ENCODE measurements at regions not wholly inside any gene's neighbourhood (a gene's known extent, or its start where the extent isn't known, plus 50 kb on each side); places are given as distances from the start of the nearest gene placed in this dataset.

- Histone ChIP-seq H3K4me1 (ENCODE audit: control insufficient read depth in 2 of 2, insufficient read depth in 2 of 2, low read length in 2 of 2) (no peaks in the 10 kb centered on the region), H3K9me3 (ENCODE audit: control insufficient read depth in 2 of 3, low read length in 3 of 3) (no peaks in the 10 kb centered on the region), H3K27me3 (ENCODE audit: control insufficient read depth in 2 of 2, insufficient read depth in 2 of 2, low read length in 2 of 2) (no peaks in the 10 kb centered on the region), H3K36me3 (ENCODE audit: control insufficient read depth in 2 of 3, insufficient read depth in 3 of 3, low read length in 3 of 3) (no peaks in the 10 kb centered on the region), H3K27ac (ENCODE audit: low read depth, low read length) (no peak overlapping the region), H3K4me3 (ENCODE audit: low read length) (no peak overlapping the region)
- H3K4me1 Mint-ChIP-seq: no peaks in the 10 kb centered on the region
- CTCF ChIA-PET: interaction anchor here (0.7 kb wide), 1 partner anchor 387 kb away, joined by 3 read pairs; no protein-coding TSS in a partner anchor
- peaks cover 0 to 4% (median 0%) of the 10 kb centered on the region in 11 donors for H3K9me3 Mint-ChIP-seq
- H3K4me3 Mint-ChIP-seq: no peak overlapping the region
- H3K27me3 Mint-ChIP-seq: peaks cover 0 to 4% (median 4%) of the 10 kb centered on the region in 5 donors
- ATAC-seq (no peak), DNase-seq (no peak)
- intact Hi-C loops (cut with micrococcal nuclease): loop anchor here (2.0 to 10.0 kb wide), 3 partner anchors 141 to 379 kb away; no protein-coding TSS in a partner anchor
- no peaks in the 10 kb centered on the region for H3K36me3 Mint-ChIP-seq
- POLR2A ChIA-PET: interaction anchor here (0.5 kb wide), 1 partner anchor 1174 kb away, joined by 3 read pairs; no protein-coding TSS in a partner anchor
- no peak overlapping the region for H3K27ac Mint-ChIP-seq
These were observed 145.5 kb downstream of the AXIN2 start for GRCh38 chr17:65415991-65416390.

- no peak overlapping the region for H3K4me3 ChIP-seq (ENCODE audit: low read length)
- no peaks in the 10 kb centered on the region for H3K4me1 ChIP-seq (ENCODE audit: control insufficient read depth in 2 of 2, insufficient read depth in 2 of 2, low read length in 2 of 2)
- CTCF ChIA-PET: no interaction called here
- no peak for DNase-seq
- no peak overlapping the region for H3K27ac ChIP-seq (ENCODE audit: low read depth, low read length)
- no peaks in the 10 kb centered on the region for H3K9me3 ChIP-seq (ENCODE audit: control insufficient read depth in 2 of 3, low read length in 3 of 3)
- no peak overlapping the region for H3K4me3 Mint-ChIP-seq
- no peaks in the 10 kb centered on the region for H3K27me3 ChIP-seq (ENCODE audit: control insufficient read depth in 2 of 2, insufficient read depth in 2 of 2, low read length in 2 of 2)
- ATAC-seq: no peak
- H3K4me1 Mint-ChIP-seq: no peaks in the 10 kb centered on the region
- H3K36me3 Mint-ChIP-seq: no peaks in the 10 kb centered on the region
- POLR2A ChIA-PET: no interaction called here
- peaks cover 0 to 4% (median 0%) of the 10 kb centered on the region in 11 donors for H3K9me3 Mint-ChIP-seq
- intact Hi-C loops (cut with micrococcal nuclease): loop anchor here in 1 of 2 donors (10.0 kb wide), 1 partner anchor 381 kb away; no protein-coding TSS in a partner anchor
- H3K36me3 ChIP-seq (ENCODE audit: control insufficient read depth in 2 of 3, insufficient read depth in 3 of 3, low read length in 3 of 3): no peaks in the 10 kb centered on the region
- H3K27me3 Mint-ChIP-seq: peaks cover 0 to 9% (median 4%) of the 10 kb centered on the region in 5 donors
- peak overlapping the region in 1 of 9 donors; percentile 6 for H3K27ac Mint-ChIP-seq
These were observed 148.1 kb downstream of the AXIN2 start for GRCh38 chr17:65413390-65413789.

- ATAC-seq (no peak), DNase-seq (no peak)
- Histone ChIP-seq H3K27me3 (ENCODE audit: control insufficient read depth in 2 of 2, insufficient read depth in 2 of 2, low read length in 2 of 2) (no peaks in the 10 kb centered on the region), H3K36me3 (ENCODE audit: control insufficient read depth in 2 of 3, insufficient read depth in 3 of 3, low read length in 3 of 3) (no peaks in the 10 kb centered on the region), H3K27ac (ENCODE audit: low read depth, low read length) (no peak overlapping the region), H3K4me3 (ENCODE audit: low read length) (no peak overlapping the region), H3K4me1 (ENCODE audit: control insufficient read depth in 2 of 2, insufficient read depth in 2 of 2, low read length in 2 of 2) (no peaks in the 10 kb centered on the region), H3K9me3 (ENCODE audit: control insufficient read depth in 2 of 3, low read length in 3 of 3) (no peaks in the 10 kb centered on the region)
- no peaks in the 10 kb centered on the region for H3K4me1 Mint-ChIP-seq
- ChIA-PET CTCF (no interaction called here), POLR2A (no interaction called here)
- H3K36me3 Mint-ChIP-seq: no peaks in the 10 kb centered on the region
- intact Hi-C loops (cut with micrococcal nuclease): no loop called here
- H3K27me3 Mint-ChIP-seq: peaks cover 0 to 9% (median 0%) of the 10 kb centered on the region in 5 donors
- H3K4me3 Mint-ChIP-seq: no peak overlapping the region
- H3K27ac Mint-ChIP-seq: no peak overlapping the region
- peaks cover 0 to 4% (median 0%) of the 10 kb centered on the region in 11 donors for H3K9me3 Mint-ChIP-seq
These were observed 152.1 kb downstream of the AXIN2 start for GRCh38 chr17:65409381-65409780.

- ATAC-seq (no peak), DNase-seq (no peak)
- no peak overlapping the region for H3K4me3 Mint-ChIP-seq
- POLR2A ChIA-PET: no interaction called here
- H3K36me3 Mint-ChIP-seq: no peaks in the 10 kb centered on the region
- Histone ChIP-seq H3K4me3 (ENCODE audit: low read length) (no peak overlapping the region), H3K27me3 (ENCODE audit: control insufficient read depth in 2 of 2, insufficient read depth in 2 of 2, low read length in 2 of 2) (no peaks in the 10 kb centered on the region), H3K27ac (ENCODE audit: low read depth, low read length) (no peak overlapping the region), H3K36me3 (ENCODE audit: control insufficient read depth in 2 of 3, insufficient read depth in 3 of 3, low read length in 3 of 3) (no peaks in the 10 kb centered on the region), H3K4me1 (ENCODE audit: control insufficient read depth in 2 of 2, insufficient read depth in 2 of 2, low read length in 2 of 2) (no peaks in the 10 kb centered on the region), H3K9me3 (ENCODE audit: control insufficient read depth in 2 of 3, low read length in 3 of 3) (no peaks in the 10 kb centered on the region)
- peaks cover 0 to 4% (median 0%) of the 10 kb centered on the region in 11 donors for H3K9me3 Mint-ChIP-seq
- intact Hi-C loops (cut with micrococcal nuclease): no loop called here
- CTCF ChIA-PET: no interaction called here
- H3K27ac Mint-ChIP-seq: no peak overlapping the region
- H3K4me1 Mint-ChIP-seq: peaks cover 0 to 1% (median 0%) of the 10 kb centered on the region in 7 donors
- peaks cover 0 to 9% (median 4%) of the 10 kb centered on the region in 5 donors for H3K27me3 Mint-ChIP-seq
These were observed 153.4 kb downstream of the AXIN2 start for GRCh38 chr17:65408050-65408449.

GRCh38 chr17:65407017-65407416 lies 154.4 kb downstream of the AXIN2 start:
- Histone ChIP-seq H3K4me1 (ENCODE audit: control insufficient read depth in 2 of 2, insufficient read depth in 2 of 2, low read length in 2 of 2) (no peaks in the 10 kb centered on the region), H3K27me3 (ENCODE audit: control insufficient read depth in 2 of 2, insufficient read depth in 2 of 2, low read length in 2 of 2) (no peaks in the 10 kb centered on the region), H3K4me3 (ENCODE audit: low read length) (no peak overlapping the region), H3K27ac (ENCODE audit: low read depth, low read length) (no peak overlapping the region), H3K9me3 (ENCODE audit: control insufficient read depth in 2 of 3, low read length in 3 of 3) (no peaks in the 10 kb centered on the region), H3K36me3 (ENCODE audit: control insufficient read depth in 2 of 3, insufficient read depth in 3 of 3, low read length in 3 of 3) (no peaks in the 10 kb centered on the region)
- Mint-ChIP-seq H3K9me3 (peaks cover 0 to 4% (median 0%) of the 10 kb centered on the region in 11 donors), H3K4me1 (peaks cover 0 to 6% (median 0%) of the 10 kb centered on the region in 7 donors), H3K27me3 (peaks cover 0 to 6% (median 4%) of the 10 kb centered on the region in 5 donors), H3K4me3 (no peak overlapping the region), H3K27ac (no peak overlapping the region), H3K36me3 (no peaks in the 10 kb centered on the region)
- DNase-seq: no peak
- CTCF ChIA-PET: interaction anchor here (0.7 kb wide), 1 partner anchor 108 kb away, joined by 3 read pairs; no protein-coding TSS in a partner anchor
- POLR2A ChIA-PET: no interaction called here
- intact Hi-C loops (cut with micrococcal nuclease): no loop called here
- ATAC-seq: no peak

- no peaks in the 10 kb centered on the region for H3K36me3 Mint-ChIP-seq
- peaks cover 0 to 11% (median 0%) of the 10 kb centered on the region in 7 donors for H3K4me1 Mint-ChIP-seq
- H3K9me3 ChIP-seq (ENCODE audit: control insufficient read depth in 2 of 3, low read length in 3 of 3): no peaks in the 10 kb centered on the region
- ChIA-PET CTCF (interaction anchor here (0.7 kb wide), 1 partner anchor 108 kb away, joined by 3 read pairs; no protein-coding TSS in a partner anchor), POLR2A (no interaction called here)
- DNase-seq (no peak), ATAC-seq (no peak)
- H3K4me1 ChIP-seq (ENCODE audit: control insufficient read depth in 2 of 2, insufficient read depth in 2 of 2, low read length in 2 of 2): no peaks in the 10 kb centered on the region
- no peak overlapping the region for H3K27ac Mint-ChIP-seq
- no peak overlapping the region for H3K27ac ChIP-seq (ENCODE audit: low read depth, low read length)
- H3K27me3 ChIP-seq (ENCODE audit: control insufficient read depth in 2 of 2, insufficient read depth in 2 of 2, low read length in 2 of 2): no peaks in the 10 kb centered on the region
- peaks cover 0 to 4% (median 0%) of the 10 kb centered on the region in 11 donors for H3K9me3 Mint-ChIP-seq
- H3K27me3 Mint-ChIP-seq: peaks cover 0 to 6% (median 4%) of the 10 kb centered on the region in 5 donors
- intact Hi-C loops (cut with micrococcal nuclease): no loop called here
- H3K36me3 ChIP-seq (ENCODE audit: control insufficient read depth in 2 of 3, insufficient read depth in 3 of 3, low read length in 3 of 3): no peaks in the 10 kb centered on the region
- H3K4me3 Mint-ChIP-seq: no peak overlapping the region
- H3K4me3 ChIP-seq (ENCODE audit: low read length): no peak overlapping the region
These were observed 154.9 kb downstream of the AXIN2 start for GRCh38 chr17:65406552-65406951.

GRCh38 chr17:65405563-65405962 lies 155.9 kb downstream of the AXIN2 start:
- peaks cover 0 to 15% (median 0%) of the 10 kb centered on the region in 7 donors for H3K4me1 Mint-ChIP-seq
- H3K36me3 ChIP-seq (ENCODE audit: control insufficient read depth in 2 of 3, insufficient read depth in 3 of 3, low read length in 3 of 3): no peaks in the 10 kb centered on the region
- no peak overlapping the region for H3K27ac Mint-ChIP-seq
- no peaks in the 10 kb centered on the region for H3K9me3 Mint-ChIP-seq
- no peak for ATAC-seq
- peaks cover 5 to 14% (median 11%) of the 10 kb centered on the region in 5 donors for H3K27me3 Mint-ChIP-seq
- H3K27me3 ChIP-seq (ENCODE audit: control insufficient read depth in 2 of 2, insufficient read depth in 2 of 2, low read length in 2 of 2): no peaks in the 10 kb centered on the region
- no peak for DNase-seq
- H3K36me3 Mint-ChIP-seq: no peaks in the 10 kb centered on the region
- no peaks in the 10 kb centered on the region for H3K9me3 ChIP-seq (ENCODE audit: control insufficient read depth in 2 of 3, low read length in 3 of 3)
- no peak overlapping the region for H3K4me3 Mint-ChIP-seq
- CTCF ChIA-PET: no interaction called here
- intact Hi-C loops (cut with micrococcal nuclease): no loop called here
- no peak overlapping the region for H3K4me3 ChIP-seq (ENCODE audit: low read length)
- no peaks in the 10 kb centered on the region for H3K4me1 ChIP-seq (ENCODE audit: control insufficient read depth in 2 of 2, insufficient read depth in 2 of 2, low read length in 2 of 2)
- POLR2A ChIA-PET: no interaction called here
- H3K27ac ChIP-seq (ENCODE audit: low read depth, low read length): no peak overlapping the region

Data from naive thymus-derived CD4-positive, alpha-beta T cell (primary cell).